ENCODE measurements at regions not wholly inside any gene's neighbourhood (a gene's known extent, or its start where the extent isn't known, plus 50 kb on each side); places are given as distances from the start of the nearest gene placed in this dataset.
"Not testable (repeated sequence)": the region's sequence is repeated elsewhere in the genome, so short reads cannot be mapped to it uniquely, and the experiment has no call there.

GRCh38 chr4:9505341-9505740 lies 61.1 kb downstream of the DEFB131A start:
- not testable (repeated sequence) for DNase-seq (ENCODE audit: low read depth); H3K4me3 ChIP-seq (ENCODE audit: low read depth, low read length)

DNA sequence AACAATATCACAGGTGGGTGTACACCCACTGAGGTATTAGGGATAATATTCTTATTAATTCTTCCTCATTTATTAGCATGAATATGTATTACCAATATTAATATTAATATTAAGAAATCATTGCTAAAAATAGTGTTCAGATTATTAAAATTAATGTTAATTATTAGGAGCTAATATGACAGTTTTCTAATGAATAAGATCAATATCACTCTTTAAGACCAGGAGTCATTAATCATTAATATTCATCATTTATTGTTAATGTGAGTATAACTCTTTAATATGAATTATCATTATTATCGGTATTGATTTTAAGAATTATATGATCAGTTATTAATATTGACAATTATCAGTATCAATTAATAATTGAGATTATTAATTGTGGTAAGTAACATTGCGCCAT lies 62.5 kb downstream of the DEFB131A start:
- not testable (repeated sequence) for DNase-seq (ENCODE audit: low read depth); H3K4me3 ChIP-seq (ENCODE audit: low read depth, low read length)

- DNase-seq (ENCODE audit: low read depth); H3K4me3 ChIP-seq (ENCODE audit: low read depth, low read length): not testable (repeated sequence)
These were observed 68.7 kb downstream of the DEFB131A start for GRCh38 chr4:9512941-9513340.

DNA sequence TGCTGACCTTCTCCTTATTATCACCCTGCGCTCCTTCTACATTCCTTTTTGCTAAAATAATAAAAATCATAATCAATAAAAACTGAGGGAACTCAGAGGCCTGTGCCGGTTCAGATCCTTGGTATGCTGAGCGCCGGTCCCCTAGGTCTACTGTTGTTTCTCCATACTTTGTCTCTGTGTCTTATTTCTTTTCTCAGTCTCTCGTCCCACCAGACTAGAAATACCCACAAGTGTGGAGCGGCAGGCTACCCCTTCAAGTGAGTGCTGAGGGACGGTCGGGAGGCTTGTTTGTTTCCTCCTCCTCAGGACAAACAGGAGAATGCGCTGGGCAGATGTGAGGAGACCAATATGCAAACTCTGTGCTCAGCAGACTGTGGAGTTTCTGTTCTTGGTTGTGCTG lies 75.4 kb downstream of the DEFB131A start:
- not testable (repeated sequence) for H3K4me3 ChIP-seq (ENCODE audit: low read depth, low read length); DNase-seq (ENCODE audit: low read depth)

GRCh38 chr4:9522903-9523302 lies 78.7 kb downstream of the DEFB131A start:
- H3K4me3 ChIP-seq (ENCODE audit: low read depth, low read length); DNase-seq (ENCODE audit: low read depth): not testable (repeated sequence)

GRCh38 chr4:9524406-9524805 lies 80.2 kb downstream of the DEFB131A start:
- DNase-seq (ENCODE audit: low read depth): not testable (repeated sequence)

DNA sequence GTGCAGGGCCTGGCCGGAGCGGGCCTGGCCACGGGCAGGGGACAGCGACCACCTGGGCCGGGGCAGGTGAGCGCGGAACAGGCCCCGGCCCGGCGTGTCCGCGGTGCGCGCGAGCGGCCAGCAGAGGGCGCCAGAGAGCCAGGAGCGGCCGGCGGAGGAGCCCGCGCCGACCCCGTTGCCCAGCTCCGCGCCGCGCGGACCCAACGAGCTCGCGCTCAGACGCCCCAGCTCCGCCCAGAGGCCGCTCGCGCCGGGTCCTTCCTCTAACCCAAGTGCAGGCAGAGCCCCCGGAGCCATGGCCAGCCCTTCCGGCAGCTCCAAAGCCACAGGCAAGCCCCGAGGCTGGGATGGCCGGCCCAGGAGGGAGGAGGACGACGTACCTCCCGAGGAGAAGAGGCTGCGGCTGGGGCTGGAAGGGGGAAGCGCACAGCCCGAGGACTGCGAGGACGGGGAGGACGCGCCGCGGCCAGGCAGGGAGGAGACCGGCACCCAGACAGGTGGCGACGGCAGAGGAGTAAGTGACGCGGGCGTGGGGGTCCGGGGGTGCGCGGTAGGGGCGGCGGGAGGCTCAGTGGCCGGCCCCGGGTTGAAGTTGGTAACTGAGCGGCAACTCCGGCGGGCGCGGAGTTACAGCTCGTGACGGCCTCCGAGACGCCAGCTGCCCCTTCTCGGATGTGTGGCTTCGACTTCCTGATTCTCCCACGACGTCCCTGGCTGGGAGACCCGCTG lies 88.1 kb downstream of the DEFB131A start:
- peak overlapping the region; percentile 52 for H3K4me3 ChIP-seq (ENCODE audit: low read depth, low read length)
- peak; percentile 9 for DNase-seq (ENCODE audit: low read depth)

More at GRCh38 chr4:9524406-9524805, 80.2 kb downstream of the DEFB131A start:
- not testable (repeated sequence) for H3K4me3 ChIP-seq (ENCODE audit: low read depth, low read length)

DNA sequence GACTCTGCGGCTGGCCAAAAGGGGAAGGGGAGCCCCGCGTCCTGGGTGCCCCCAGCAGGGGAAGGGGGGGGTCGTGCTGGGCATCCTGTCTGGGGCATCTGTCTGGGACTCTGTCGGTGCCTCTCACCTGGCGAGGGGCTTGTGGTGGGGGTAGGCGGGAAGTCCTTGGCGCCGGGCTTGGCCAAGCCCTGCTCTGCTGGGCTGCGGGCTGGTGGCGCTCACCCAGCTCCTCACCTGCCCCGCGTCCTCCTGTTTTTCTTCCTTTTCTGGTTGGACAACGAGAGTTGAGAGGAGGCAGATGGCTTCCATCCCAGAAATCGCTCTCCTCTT lies 88.6 kb downstream of the DEFB131A start:
- H3K4me3 ChIP-seq (ENCODE audit: low read depth, low read length): peak overlapping the region; percentile 52
- not testable (repeated sequence) for DNase-seq (ENCODE audit: low read depth)

GRCh38 chr4:9537101-9537500 lies 92.9 kb downstream of the DEFB131A start:
- not testable (repeated sequence) for H3K4me3 ChIP-seq (ENCODE audit: low read depth, low read length); DNase-seq (ENCODE audit: low read depth)

GRCh38 chr4:9539939-9540520 lies 95.8 kb downstream of the DEFB131A start:
- H3K4me3 ChIP-seq (ENCODE audit: low read depth, low read length); DNase-seq (ENCODE audit: low read depth): not testable (repeated sequence)

DNA sequence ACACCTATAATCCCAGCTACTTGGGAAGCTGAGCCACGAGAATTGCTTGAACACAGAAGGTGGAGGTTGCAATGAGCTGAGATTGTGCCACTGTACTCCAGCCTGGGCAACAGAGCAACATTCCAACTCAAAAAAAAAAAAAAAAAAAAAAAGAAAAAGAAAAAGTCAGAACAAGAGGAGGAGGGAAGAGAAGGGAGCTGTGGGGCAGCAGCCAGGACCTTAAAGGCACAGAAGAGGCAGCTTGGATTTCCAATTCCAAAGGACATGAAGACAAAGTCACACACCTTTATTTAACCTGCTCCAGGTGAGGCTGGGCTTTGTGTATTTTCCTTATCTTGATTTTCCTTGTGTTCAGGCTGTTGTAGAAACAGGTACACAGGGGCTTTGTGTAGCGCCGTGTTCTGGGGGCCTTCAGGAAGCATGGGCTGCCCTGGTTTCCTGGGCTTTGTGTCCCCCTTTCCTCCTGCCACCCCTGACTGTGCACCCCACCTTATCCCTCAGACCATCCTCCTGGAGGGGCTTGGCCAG lies 97.2 kb downstream of the DEFB131A start:
- not testable (repeated sequence) for H3K4me3 ChIP-seq (ENCODE audit: low read depth, low read length); DNase-seq (ENCODE audit: low read depth)

DNA sequence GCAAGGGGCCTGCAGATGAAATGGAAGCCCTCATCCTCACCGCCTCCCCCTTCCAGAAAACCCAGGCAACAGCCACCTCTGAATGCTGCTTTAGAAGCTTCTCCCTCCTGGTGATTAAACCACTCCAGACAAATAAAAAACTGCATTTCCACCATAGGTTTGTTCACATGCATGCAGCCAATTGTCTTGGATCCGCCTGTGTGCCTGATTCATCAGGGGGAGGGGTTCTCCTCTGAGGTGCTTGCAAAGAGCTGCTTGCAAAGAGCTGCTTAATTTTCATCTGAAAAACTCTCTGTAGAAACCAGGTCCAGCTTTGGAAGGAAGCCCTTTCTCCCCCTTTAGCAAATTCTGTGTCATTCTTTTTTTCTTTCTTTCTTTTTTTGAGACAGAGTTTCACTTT lies 100.6 kb downstream of the DEFB131A start:
- not testable (repeated sequence) for DNase-seq (ENCODE audit: low read depth); H3K4me3 ChIP-seq (ENCODE audit: low read depth, low read length)

DNA sequence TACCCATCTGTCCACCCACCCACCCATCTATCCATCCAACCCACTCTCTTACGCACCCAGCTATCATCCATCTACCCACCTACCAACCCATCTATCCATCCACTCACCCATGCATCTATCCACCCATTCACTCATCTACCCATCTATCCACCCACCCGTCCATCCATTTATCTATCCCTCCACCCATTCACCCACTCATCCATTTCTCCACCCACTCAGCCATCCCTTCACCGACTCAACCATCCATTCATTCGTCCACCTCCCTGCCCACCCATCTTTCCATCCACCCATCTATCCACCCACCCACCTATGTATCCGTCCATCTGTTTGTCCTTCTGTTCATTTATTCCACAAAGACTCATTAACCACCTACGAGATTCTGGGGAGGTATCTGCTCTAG lies 103.3 kb downstream of the DEFB131A start:
- H3K4me3 ChIP-seq (ENCODE audit: low read depth, low read length); DNase-seq (ENCODE audit: low read depth): not testable (repeated sequence)

DNA sequence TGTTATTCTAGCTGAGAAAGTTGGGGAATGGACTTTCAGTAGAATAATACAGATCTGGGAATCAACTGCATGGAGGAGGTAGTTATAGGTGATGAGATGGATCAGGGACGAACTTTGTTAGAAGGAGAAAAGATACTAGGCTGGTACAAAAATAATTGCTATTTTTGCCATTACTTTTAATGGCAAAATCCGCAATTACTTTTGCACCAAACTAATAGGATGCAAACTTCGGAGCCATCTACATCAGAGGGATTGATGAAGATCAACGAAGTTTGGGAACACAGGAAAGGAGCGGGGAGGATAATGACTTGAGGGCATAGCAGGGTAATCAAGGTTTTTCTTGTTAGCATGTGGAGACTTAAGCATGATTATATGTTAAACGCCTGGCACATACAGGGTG lies 111.9 kb downstream of the DEFB131A start:
- not testable (repeated sequence) for H3K4me3 ChIP-seq (ENCODE audit: low read depth, low read length); DNase-seq (ENCODE audit: low read depth)

DNA sequence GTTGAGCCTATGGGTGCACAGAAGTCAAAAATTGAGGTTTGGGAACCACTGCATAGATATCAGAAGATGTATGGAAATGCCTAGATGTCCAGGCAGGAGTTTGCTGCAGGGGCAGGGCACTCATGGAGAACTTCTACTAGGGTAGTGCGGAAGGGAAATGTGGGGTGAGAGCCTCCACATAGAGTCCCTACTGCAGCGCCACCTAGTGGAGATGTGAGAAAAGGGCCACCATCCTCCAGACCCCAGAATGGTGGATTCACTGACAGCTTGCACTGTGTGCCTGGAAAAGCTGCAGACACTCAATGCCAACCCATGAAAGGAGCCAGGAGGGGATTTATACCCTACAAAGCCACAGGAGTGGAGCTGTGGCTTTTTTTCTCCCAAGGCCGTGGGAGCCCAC lies 133.7 kb downstream of the DEFB131A start:
- DNase-seq (ENCODE audit: low read depth); H3K4me3 ChIP-seq (ENCODE audit: low read depth, low read length): not testable (repeated sequence)

DNA sequence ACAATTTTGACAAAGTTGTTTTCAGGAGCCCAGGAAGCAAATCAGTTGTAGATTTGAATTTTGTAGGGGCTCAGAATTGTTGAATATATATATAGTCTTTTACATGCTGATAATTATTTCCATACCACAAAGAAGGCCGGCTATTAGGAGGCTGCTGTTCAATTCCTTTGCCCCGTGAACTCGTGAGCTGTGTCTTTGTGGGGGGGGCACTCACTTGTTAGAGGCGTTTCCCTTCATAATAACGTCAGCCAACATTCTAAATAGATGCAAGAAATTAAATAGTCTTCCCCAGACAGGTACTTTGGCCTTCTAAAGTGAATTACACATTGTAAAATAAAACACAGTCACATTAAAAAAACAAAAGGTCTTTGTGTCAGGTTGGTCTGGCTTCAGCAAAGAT lies 138.7 kb downstream of the DEFB131A start:
- not testable (repeated sequence) for H3K4me3 ChIP-seq (ENCODE audit: low read depth, low read length); DNase-seq (ENCODE audit: low read depth)

- no peak overlapping the region for H3K4me3 ChIP-seq (ENCODE audit: low read depth, low read length)
- no peak for DNase-seq (ENCODE audit: low read depth)
These were observed 147.8 kb downstream of the DEFB131A start for GRCh38 chr4:9592010-9592409.

DNA sequence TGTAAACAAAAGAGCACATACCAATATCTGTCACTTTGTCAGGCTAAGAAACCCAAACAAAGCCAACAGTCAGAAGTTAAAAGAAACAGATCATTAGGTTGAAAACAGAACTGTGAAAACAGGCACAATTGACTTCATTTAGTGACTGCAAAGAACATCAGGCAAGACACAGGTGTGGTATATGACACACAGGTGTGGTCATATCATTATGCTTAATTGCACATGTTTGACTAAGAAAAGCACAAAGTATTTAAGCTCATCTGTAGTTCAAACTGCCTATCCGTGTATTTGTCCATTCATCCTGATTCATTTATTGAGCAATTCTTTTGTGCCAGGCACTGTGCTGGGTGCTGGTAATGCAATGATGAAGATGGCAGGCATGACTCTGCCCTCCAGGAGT lies 150.7 kb downstream of the DEFB131A start:
- no peak for DNase-seq (ENCODE audit: low read depth)
- H3K4me3 ChIP-seq (ENCODE audit: low read depth, low read length): no peak overlapping the region

DNA sequence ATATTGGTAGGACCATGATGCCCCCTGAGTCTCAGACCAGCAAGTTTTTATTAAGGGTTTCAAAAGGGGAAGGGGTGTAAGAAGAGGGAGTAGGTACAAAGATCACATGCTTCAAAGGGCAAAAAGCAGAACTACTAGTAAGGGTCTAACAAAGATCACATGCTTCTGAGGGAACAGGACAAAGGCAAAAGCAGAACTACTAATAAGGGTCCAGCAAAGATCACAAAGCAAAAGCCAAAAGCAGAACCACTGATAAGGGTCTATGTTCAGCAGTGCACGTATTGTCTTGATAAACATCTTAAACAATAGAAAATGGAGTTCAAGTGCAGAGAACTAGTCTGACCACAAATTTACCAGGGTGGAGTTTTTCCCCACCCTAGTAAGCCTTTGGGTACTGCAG lies 151.3 kb downstream of the DEFB131A start:
- not testable (repeated sequence) for H3K4me3 ChIP-seq (ENCODE audit: low read depth, low read length); DNase-seq (ENCODE audit: low read depth)

GRCh38 chr4:9599266-9599665 lies 155.1 kb downstream of the DEFB131A start:
- no peak for DNase-seq (ENCODE audit: low read depth)
- H3K4me3 ChIP-seq (ENCODE audit: low read depth, low read length): no peak overlapping the region

DNA sequence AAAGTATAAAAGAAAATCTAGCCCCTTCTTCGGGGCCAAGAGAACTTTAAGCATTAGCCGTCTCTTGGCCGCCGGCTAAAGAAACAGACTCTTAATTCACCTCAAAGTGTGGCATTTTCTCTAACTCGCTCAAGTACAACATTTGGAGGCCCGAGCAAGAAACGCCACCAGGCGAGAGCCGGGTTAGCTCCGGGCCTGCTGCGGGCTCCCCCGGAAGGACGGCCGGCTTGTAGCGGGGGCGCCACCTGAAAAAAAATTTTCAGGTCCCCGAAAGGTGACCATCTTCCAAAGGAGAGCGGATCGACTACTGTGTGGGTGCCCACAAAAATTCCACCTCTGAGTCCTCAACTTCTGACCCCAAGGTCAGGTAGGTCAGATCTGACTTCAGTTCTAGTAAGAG lies 156.0 kb downstream of the DEFB131A start:
- DNase-seq (ENCODE audit: low read depth): no peak
- H3K4me3 ChIP-seq (ENCODE audit: low read depth, low read length): no peak overlapping the region
